DMS153 treated with DMSO at 0.1 percent for 48 hours (cell line): ENCODE measurements at regions not wholly inside any gene's neighbourhood (a gene's known extent, or its start where the extent isn't known, plus 50 kb on each side); places are given as distances from the start of the nearest gene placed in this dataset.

Experiments used
- DNase-seq: peaks from one replicate; lab custom pipeline; 2025; ENCODE audit not compliant: unreplicated experiment; lab: John Stamatoyannopoulos, UW

DNA sequence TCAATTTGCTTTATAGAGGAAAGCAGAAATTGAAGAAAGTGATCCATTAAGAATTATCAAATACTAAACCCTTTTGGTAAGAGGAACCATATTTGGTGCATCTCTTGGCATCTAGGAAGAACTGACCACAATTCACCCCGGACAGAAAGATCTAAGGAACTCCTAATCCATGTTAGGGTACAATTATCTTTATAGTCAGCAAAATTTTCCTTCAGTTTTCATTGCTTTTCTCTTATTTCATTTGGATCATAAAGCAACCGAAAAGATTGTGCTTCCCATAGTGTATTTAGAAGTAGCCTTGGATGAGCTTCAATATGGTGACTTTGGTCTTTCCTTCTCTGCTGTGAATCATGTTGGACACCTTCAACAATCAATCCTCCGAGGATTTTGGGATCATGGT lies 50.1 kb upstream of the IGFBP5 start:
- no peak for DNase-seq
